PC-9 (cell line): ENCODE measurements at regions not wholly inside any gene's neighbourhood (a gene's known extent, or its start where the extent isn't known, plus 50 kb on each side); places are given as distances from the start of the nearest gene placed in this dataset.

Source experiments
- CTCF ChIP-seq: fragments of 200-600 bp; sonication (generic); conservative IDR thresholded peaks from 2 replicates; pipeline ENCODE4 v1.6.1; 2017; ENCODE audit warnings: mixed run types, antibody characterized with exemption, mild to moderate bottlenecking, moderate library complexity
- EZH2 ChIP-seq: fragments of 200-600 bp; sonication (generic); IDR thresholded peaks from 2 replicates; pipeline ENCODE4 v1.8.0; 2017; ENCODE audit warnings: antibody characterized with exemption, low read depth

- TF ChIP-seq CTCF = no peak
- TF ChIP-seq EZH2 = no peak
Observed at GRCh38 chr20:7346026-7346425, 578.5 kb downstream of the BMP2 start.
